ENCODE measurements at regions not wholly inside any gene's neighbourhood (a gene's known extent, or its start where the extent isn't known, plus 50 kb on each side); places are given as distances from the start of the nearest gene placed in this dataset.

DNA sequence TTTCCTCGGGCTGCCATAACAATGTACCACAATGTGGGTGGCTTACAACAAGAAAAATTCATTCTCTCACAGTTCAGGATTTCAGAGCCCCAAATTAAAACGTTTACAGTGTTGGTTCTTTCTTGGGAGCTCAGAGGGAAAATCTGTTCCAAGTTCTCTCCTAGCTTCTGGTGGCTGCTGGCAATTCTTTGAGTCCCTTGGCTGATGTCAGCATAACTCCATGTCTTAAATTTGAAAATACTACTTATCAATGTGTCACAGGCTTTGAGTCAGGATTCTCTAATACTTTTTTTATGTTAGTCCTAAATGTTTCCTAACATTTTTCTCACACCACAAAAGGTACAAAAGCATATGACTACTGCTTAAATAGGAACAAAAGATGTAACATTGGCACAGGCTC lies 198.4 kb upstream of the ATXN7L3B start:
- no peak for DNase-seq (ENCODE audit: low read depth)
- TF ChIP-seq, protein P1, sequence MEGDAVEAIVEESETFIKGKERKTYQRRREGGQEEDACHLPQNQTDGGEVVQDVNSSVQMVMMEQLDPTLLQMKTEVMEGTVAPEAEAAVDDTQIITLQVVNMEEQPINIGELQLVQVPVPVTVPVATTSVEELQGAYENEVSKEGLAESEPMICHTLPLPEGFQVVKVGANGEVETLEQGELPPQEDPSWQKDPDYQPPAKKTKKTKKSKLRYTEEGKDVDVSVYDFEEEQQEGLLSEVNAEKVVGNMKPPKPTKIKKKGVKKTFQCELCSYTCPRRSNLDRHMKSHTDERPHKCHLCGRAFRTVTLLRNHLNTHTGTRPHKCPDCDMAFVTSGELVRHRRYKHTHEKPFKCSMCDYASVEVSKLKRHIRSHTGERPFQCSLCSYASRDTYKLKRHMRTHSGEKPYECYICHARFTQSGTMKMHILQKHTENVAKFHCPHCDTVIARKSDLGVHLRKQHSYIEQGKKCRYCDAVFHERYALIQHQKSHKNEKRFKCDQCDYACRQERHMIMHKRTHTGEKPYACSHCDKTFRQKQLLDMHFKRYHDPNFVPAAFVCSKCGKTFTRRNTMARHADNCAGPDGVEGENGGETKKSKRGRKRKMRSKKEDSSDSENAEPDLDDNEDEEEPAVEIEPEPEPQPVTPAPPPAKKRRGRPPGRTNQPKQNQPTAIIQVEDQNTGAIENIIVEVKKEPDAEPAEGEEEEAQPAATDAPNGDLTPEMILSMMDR (IDR thresholded peaks at IDR 0.05; ENCODE audit: low read depth, low read length) = no peak
- TF ChIP-seq MYC (IDR thresholded peaks at IDR 0.05; ENCODE audit: low read depth, low read length) (no peak), POLR2A (IDR thresholded peaks at IDR 0.05; ENCODE audit: extremely low read depth, insufficient read length) (no peak)
- TF ChIP-seq, protein P2, sequence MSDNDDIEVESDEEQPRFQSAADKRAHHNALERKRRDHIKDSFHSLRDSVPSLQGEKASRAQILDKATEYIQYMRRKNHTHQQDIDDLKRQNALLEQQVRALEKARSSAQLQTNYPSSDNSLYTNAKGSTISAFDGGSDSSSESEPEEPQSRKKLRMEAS (IDR thresholded peaks at IDR 0.05; ENCODE audit: low read depth, low read length) = no peak
- H3K4me3 ChIP-seq (ENCODE audit: low read depth, low read length) = no peak overlapping the region

DNA sequence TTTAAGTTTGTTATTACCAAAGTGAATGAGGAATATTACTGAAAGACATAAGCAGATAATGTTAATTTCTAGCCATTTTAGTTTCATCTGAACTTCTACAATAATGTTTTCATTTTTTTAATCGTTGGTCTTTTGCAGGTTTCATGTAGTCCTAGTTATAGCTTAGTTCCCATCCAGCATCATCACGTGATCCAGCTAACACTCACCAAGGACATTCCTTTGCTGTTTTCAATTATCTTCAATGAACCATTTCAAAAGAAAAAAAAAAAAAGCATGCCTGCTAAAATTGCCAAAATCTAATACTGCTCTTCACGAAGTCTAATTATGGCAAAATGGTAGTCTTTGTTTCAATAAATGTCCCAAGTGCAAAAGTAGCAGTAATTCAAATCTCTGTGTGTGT lies 187.7 kb upstream of the ATXN7L3B start:
- H3K4me3 ChIP-seq (ENCODE audit: low read depth, low read length) = no peak overlapping the region
- no peak for DNase-seq (ENCODE audit: low read depth)
- TF ChIP-seq, protein P1 (IDR thresholded peaks at IDR 0.05; ENCODE audit: low read depth, low read length) = no peak
- no peak for TF ChIP-seq MYC (IDR thresholded peaks at IDR 0.05; ENCODE audit: low read depth, low read length)
- TF ChIP-seq POLR2A (IDR thresholded peaks at IDR 0.05; ENCODE audit: extremely low read depth, insufficient read length) = no peak
- TF ChIP-seq, protein P2 (IDR thresholded peaks at IDR 0.05; ENCODE audit: low read depth, low read length) = no peak

DNA sequence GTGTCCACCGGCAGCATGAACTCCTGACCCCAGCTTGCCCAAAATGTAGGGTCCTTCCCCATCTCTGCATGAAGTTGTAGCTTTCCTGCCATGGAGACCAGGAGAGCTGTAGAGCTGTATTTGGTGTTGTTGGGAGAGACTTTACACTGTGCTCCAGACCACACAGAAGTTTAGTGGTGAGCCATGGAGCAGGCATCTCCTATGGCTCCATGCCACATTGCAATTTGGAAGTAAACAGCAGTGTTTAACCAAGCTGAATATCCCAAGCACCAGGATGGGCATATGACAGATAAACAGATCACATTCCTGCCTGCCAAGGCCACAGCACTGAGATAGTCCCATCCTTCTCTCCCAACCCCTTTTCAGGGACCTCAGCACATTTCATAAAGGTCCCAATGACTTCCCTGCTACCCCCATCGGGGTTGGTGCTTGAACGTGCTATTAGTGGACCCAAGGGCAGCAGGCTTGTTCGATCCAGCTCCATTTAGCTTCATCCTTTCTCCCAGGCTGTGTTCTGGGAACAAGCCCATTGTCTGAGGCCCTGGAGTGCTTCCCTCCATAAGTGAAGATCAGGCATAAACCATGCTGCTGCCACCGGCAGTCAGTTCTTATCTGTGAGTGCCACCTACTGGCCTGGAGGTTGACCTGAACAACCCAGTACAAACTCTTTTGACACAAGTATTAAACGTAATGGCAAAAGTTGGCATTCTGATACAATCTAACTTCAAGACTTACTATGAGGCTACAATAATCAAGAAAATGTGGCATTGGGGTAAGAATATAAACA lies 172.3 kb upstream of the ATXN7L3B start:
- no peak overlapping the region for H3K4me3 ChIP-seq (ENCODE audit: low read depth, low read length)
- DNase-seq (ENCODE audit: low read depth) = peak; percentile 66

DNA sequence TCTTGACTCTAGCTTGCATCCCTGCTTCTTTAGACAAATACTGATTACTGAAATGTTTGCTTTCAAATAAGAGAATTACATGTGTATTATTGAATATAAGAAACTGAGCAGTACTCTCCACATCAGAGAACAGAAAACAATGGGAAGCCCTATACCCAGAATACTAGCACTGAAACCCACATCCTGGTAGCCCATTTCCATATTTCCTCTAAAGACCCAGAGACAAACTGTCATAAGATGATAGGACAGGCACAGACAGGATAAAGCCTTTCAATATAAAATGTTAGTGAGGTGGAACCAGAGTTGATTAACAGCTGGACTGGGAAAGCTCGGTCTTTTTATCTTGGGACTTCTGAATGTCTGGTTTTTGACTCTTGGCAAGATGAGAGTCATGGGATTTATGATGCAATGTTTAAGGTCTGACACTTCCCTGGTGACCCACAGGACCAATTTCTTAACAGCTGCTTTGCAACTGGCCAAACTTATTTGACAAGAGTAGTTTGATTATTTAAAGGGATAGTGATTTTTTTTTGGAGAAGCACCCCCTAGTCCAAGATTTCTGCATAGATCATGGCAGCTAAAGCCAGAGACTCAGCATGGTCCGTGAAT lies 166.9 kb upstream of the ATXN7L3B start:
- H3K4me3 ChIP-seq (ENCODE audit: low read depth, low read length) = no peak overlapping the region
- DNase-seq (ENCODE audit: low read depth) = no peak
- TF ChIP-seq, protein P2 (IDR thresholded peaks at IDR 0.05; ENCODE audit: low read depth, low read length) = no peak
- TF ChIP-seq MYC (IDR thresholded peaks at IDR 0.05; ENCODE audit: low read depth, low read length) = no peak
- TF ChIP-seq, protein P1 (IDR thresholded peaks at IDR 0.05; ENCODE audit: low read depth, low read length) = no peak
- TF ChIP-seq POLR2A (IDR thresholded peaks at IDR 0.05; ENCODE audit: extremely low read depth, insufficient read length) = no peak

More for the DNA sequence above, 172.3 kb upstream of the ATXN7L3B start:
- TF ChIP-seq, protein P1 (IDR thresholded peaks at IDR 0.05; ENCODE audit: low read depth, low read length) = peak; percentile 64
- no peak for TF ChIP-seq MYC (IDR thresholded peaks at IDR 0.05; ENCODE audit: low read depth, low read length)
- TF ChIP-seq, protein P2 (IDR thresholded peaks at IDR 0.05; ENCODE audit: low read depth, low read length) = peak; percentile 31; the same call in 1 of the 2 replicates

DNA sequence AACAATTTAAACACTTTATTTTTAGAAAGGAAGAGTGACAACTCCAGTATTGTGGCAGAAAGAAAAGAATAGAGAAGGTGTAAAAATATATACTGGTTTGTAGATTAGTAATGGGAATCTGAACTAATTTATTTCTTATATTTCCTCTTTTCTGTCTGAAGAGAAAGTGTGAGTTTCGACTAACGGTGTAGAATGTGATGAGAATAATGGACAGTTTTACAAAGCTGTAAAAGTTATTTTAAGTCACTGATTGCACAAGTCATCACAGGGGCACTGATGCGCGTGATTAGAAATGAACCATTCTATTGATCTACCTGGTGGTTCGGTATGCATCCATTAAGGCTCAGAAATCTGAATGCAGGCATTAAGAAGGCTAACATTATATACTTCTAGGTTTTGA lies 158.5 kb upstream of the ATXN7L3B start:
- H3K4me3 ChIP-seq (ENCODE audit: low read depth, low read length) = no peak overlapping the region
- TF ChIP-seq MYC (IDR thresholded peaks at IDR 0.05; ENCODE audit: low read depth, low read length) (no peak), POLR2A (IDR thresholded peaks at IDR 0.05; ENCODE audit: extremely low read depth, insufficient read length) (no peak)
- TF ChIP-seq, protein P1 (IDR thresholded peaks at IDR 0.05; ENCODE audit: low read depth, low read length) = no peak
- TF ChIP-seq, protein P2 (IDR thresholded peaks at IDR 0.05; ENCODE audit: low read depth, low read length) = no peak
- no peak for DNase-seq (ENCODE audit: low read depth)
